NCI-H1417 (cell line): ENCODE measurements at regions not wholly inside any gene's neighbourhood (a gene's known extent, or its start where the extent isn't known, plus 50 kb on each side); places are given as distances from the start of the nearest gene placed in this dataset.
"Not testable (repeated sequence)": the region's sequence is repeated elsewhere in the genome, so short reads cannot be mapped to it uniquely, and the experiment has no call there.

Experiments used
- DNase-seq, 3 experiments: peaks; one replicate each; lab custom pipeline; 2025; lab: John Stamatoyannopoulos, UW

GRCh38 chr3:144744473-144744872, 772.9 kb downstream of the DIPK2A start:
- DNase-seq = no peak

- no peak for DNase-seq
Observed at GRCh38 chr3:144746631-144747030, 775.0 kb downstream of the DIPK2A start.

- not testable (repeated sequence) for DNase-seq
Observed at GRCh38 chr3:144749536-144750253, 778.1 kb downstream of the DIPK2A start.

GRCh38 chr3:144754076-144754783, 782.6 kb downstream of the DIPK2A start:
- DNase-seq = no peak

- no peak for DNase-seq
Observed at GRCh38 chr3:144756704-144757440, 785.2 kb downstream of the DIPK2A start.

GRCh38 chr3:144760831-144761230, 789.2 kb downstream of the DIPK2A start:
- DNase-seq = no peak

- DNase-seq = no peak
Observed at GRCh38 chr3:144762091-144762490, 790.5 kb downstream of the DIPK2A start.

- DNase-seq = no peak
Observed at GRCh38 chr3:144763878-144764454, 792.3 kb downstream of the DIPK2A start.

GRCh38 chr3:144770281-144770680, 798.7 kb downstream of the DIPK2A start:
- DNase-seq = no peak

- DNase-seq = peak in 1 of 3 experiments; percentile 64
Observed at GRCh38 chr3:144770915-144771351, 799.3 kb downstream of the DIPK2A start.

GRCh38 chr3:144771381-144771870, 799.8 kb downstream of the DIPK2A start:
- no peak for DNase-seq

- no peak for DNase-seq
Observed at GRCh38 chr3:144772372-144772771, 800.7 kb downstream of the DIPK2A start.

GRCh38 chr3:144773350-144773749, 801.7 kb downstream of the DIPK2A start:
- DNase-seq = no peak

- DNase-seq = no peak
Observed at GRCh38 chr3:144774897-144775296, 803.3 kb downstream of the DIPK2A start.

- DNase-seq = no peak
Observed at GRCh38 chr3:144775551-144775950, 803.9 kb downstream of the DIPK2A start.

- DNase-seq = no peak
Observed at GRCh38 chr3:144777906-144778305, 806.3 kb downstream of the DIPK2A start.

- no peak for DNase-seq
Observed at GRCh38 chr3:144791034-144791433, 819.4 kb downstream of the DIPK2A start.

- DNase-seq = no peak
Observed at GRCh38 chr3:144801890-144802289, 830.3 kb downstream of the DIPK2A start.

- DNase-seq = no peak
Observed at GRCh38 chr3:144809380-144809779, 837.8 kb downstream of the DIPK2A start.

GRCh38 chr3:144810160-144810559, 838.5 kb downstream of the DIPK2A start:
- DNase-seq = no peak

GRCh38 chr3:144815655-144816054, 844.0 kb downstream of the DIPK2A start:
- DNase-seq = no peak

GRCh38 chr3:144816323-144816722, 844.7 kb downstream of the DIPK2A start:
- peak in 2 of 3 experiments; percentile 21 to 89 for DNase-seq
